ENCODE measurements at regions not wholly inside any gene's neighbourhood (a gene's known extent, or its start where the extent isn't known, plus 50 kb on each side); places are given as distances from the start of the nearest gene placed in this dataset.

GRCh38 chr2:65730186-65730585 lies 297.8 kb upstream of the SPRED2 start:
- H3K4me1 Mint-ChIP-seq: no peaks in the 10 kb centered on the region
- H3K9me3 Mint-ChIP-seq: peaks cover 0 to 2% (median 0%) of the 10 kb centered on the region in 6 donors
- no peaks in the 10 kb centered on the region for H3K36me3 Mint-ChIP-seq
- H3K4me3 Mint-ChIP-seq: no peak overlapping the region
- H3K27ac Mint-ChIP-seq: no peak overlapping the region
- peaks cover 0 to 5% (median 0%) of the 10 kb centered on the region in 3 donors for H3K27me3 Mint-ChIP-seq (ENCODE audit: low read depth in 3 of 3)
- no peak for DNase-seq

DNA sequence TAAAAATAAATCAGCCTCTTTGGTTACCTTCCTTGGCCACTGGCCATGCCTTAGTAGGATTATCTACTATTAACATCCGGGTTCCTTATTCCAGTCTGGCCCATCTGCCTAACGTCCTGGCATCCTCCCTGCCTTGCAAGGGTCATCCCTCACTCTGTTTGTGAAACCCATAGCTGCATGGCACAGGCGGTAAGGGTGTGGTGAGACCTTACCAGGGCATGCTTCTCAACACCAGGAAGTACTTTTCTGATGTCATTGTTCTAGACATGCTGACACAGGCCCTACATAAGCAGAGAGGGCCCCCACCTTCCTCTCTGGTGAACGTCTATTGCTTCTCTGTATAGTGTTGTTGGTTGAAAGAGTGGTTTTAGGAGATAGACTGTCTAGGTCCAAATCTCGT lies 296.8 kb upstream of the SPRED2 start:
- Mint-ChIP-seq H3K9me3 (peaks cover 0 to 2% (median 0%) of the 10 kb centered on the region in 6 donors), H3K4me3 (no peak overlapping the region), H3K4me1 (no peaks in the 10 kb centered on the region)

DNA sequence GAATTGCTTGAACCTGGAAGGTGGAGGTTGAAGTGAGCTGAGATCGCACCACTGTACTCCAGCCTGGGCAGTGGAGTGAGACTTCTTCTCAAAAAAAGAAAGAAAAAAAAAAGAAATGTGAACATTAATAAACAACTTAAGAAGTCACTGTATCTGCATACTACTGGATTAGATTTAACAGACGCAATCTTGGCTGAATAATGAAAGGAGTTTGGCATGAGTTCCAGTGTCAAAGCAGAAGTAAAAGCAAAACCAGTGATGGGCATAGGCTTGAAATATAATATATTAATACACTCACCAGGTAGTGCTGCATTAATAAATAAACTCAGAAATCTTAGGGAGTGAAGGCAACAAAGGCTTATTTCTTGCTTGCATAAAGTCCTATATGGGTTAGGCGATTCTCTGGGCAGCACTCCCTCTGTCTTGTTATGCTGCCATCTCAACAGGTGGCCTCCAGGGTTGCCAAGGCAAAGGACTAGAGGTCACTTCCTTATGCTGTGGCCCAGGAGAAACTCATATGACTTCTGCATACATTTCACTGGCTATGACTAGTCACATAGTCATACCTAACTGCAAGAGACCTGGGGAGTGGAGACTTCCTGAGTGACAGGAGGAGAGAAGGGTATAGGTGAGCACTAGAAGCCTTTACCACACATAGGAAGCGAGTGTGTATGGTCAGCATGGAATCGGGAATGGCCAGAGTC lies 296.2 kb upstream of the SPRED2 start:
- Mint-ChIP-seq H3K27me3 (ENCODE audit: low read depth in 3 of 3) (peaks cover 0 to 5% (median 2%) of the 10 kb centered on the region in 3 donors), H3K4me3 (no peak overlapping the region), H3K4me1 (no peaks in the 10 kb centered on the region), H3K27ac (no peak overlapping the region), H3K9me3 (peaks cover 0 to 2% (median 0%) of the 10 kb centered on the region in 6 donors), H3K36me3 (no peaks in the 10 kb centered on the region)
- DNase-seq: no peak

More for the DNA sequence above, 296.8 kb upstream of the SPRED2 start:
- Mint-ChIP-seq H3K27me3 (ENCODE audit: low read depth in 3 of 3) (peaks cover 0 to 5% (median 2%) of the 10 kb centered on the region in 3 donors), H3K27ac (no peak overlapping the region), H3K36me3 (no peaks in the 10 kb centered on the region)
- DNase-seq: no peak

DNA sequence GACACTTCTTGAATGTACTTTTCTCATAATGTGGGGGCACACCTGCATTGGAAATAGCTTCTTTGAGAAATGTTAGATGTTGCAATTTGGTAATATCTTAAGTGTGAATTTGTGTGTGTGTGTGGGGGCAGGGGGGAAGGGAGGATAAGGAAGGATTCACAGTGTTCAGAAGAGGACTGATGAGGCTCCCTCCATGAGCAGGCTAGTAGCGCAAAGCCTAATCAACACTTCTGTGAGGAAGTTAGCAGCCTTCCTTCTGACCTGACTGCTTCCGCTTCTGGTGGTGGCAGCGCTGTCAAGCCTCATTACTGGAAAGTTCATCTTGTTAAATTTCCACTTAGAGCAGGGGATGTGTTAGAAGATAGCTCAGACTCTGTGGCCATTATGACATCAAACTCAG lies 295.4 kb upstream of the SPRED2 start:
- peaks cover 0 to 3% (median 0%) of the 10 kb centered on the region in 6 donors for H3K9me3 Mint-ChIP-seq
- no peak for DNase-seq
- peaks cover 0 to 8% (median 2%) of the 10 kb centered on the region in 3 donors for H3K27me3 Mint-ChIP-seq (ENCODE audit: low read depth in 3 of 3)
- H3K36me3 Mint-ChIP-seq: no peaks in the 10 kb centered on the region
- H3K4me3 Mint-ChIP-seq: no peak overlapping the region
- no peak overlapping the region for H3K27ac Mint-ChIP-seq
- H3K4me1 Mint-ChIP-seq: no peaks in the 10 kb centered on the region

DNA sequence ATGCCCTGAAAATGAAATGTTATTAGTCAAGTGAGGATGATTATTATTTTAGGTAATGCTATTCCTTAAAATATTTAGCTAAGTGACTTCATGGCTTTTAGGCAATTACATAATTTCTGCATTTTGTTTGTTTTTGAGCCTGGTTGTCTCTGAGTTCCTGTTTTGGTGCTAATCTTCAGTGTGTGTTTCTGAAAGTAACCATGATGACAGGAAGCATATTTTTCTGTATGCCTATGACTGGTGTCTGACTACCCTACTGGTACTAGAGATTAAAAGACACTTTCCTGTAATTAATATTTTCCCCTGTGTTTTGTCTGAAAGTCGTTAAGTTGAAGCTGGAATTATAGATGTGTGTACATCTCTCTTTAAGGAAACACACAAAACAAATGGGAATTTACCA lies 295.0 kb upstream of the SPRED2 start:
- Mint-ChIP-seq H3K27me3 (ENCODE audit: low read depth in 3 of 3) (peaks cover 0 to 8% (median 2%) of the 10 kb centered on the region in 3 donors), H3K9me3 (peaks cover 0 to 5% (median 0%) of the 10 kb centered on the region in 6 donors), H3K36me3 (no peaks in the 10 kb centered on the region), H3K4me1 (no peaks in the 10 kb centered on the region), H3K4me3 (no peak overlapping the region), H3K27ac (no peak overlapping the region)
- DNase-seq: no peak

GRCh38 chr2:65724752-65725151 lies 292.4 kb upstream of the SPRED2 start:
- Mint-ChIP-seq H3K4me1 (no peaks in the 10 kb centered on the region), H3K27me3 (ENCODE audit: low read depth in 3 of 3) (peaks cover 2 to 7% (median 2%) of the 10 kb centered on the region in 3 donors), H3K9me3 (peaks cover 0 to 5% (median 0%) of the 10 kb centered on the region in 6 donors), H3K4me3 (no peak overlapping the region), H3K27ac (no peak overlapping the region), H3K36me3 (no peaks in the 10 kb centered on the region)
- DNase-seq: no peak

- Mint-ChIP-seq H3K27ac (no peak overlapping the region), H3K4me1 (no peaks in the 10 kb centered on the region), H3K27me3 (ENCODE audit: low read depth in 3 of 3) (peaks cover 2 to 7% (median 2%) of the 10 kb centered on the region in 3 donors), H3K9me3 (peaks cover 0 to 5% (median 0%) of the 10 kb centered on the region in 6 donors), H3K36me3 (no peaks in the 10 kb centered on the region), H3K4me3 (no peak overlapping the region)
- no peak for DNase-seq
Measured at GRCh38 chr2:65724336-65724735, 291.9 kb upstream of the SPRED2 start.

- H3K4me1 Mint-ChIP-seq: no peaks in the 10 kb centered on the region
- peaks cover 2 to 7% (median 5%) of the 10 kb centered on the region in 3 donors for H3K27me3 Mint-ChIP-seq (ENCODE audit: low read depth in 3 of 3)
- H3K9me3 Mint-ChIP-seq: peaks cover 0 to 5% (median 0%) of the 10 kb centered on the region in 6 donors
- H3K36me3 Mint-ChIP-seq: no peaks in the 10 kb centered on the region
- H3K4me3 Mint-ChIP-seq: no peak overlapping the region
- no peak for DNase-seq
- no peak overlapping the region for H3K27ac Mint-ChIP-seq
Measured at GRCh38 chr2:65722028-65722778, 289.8 kb upstream of the SPRED2 start.

DNA sequence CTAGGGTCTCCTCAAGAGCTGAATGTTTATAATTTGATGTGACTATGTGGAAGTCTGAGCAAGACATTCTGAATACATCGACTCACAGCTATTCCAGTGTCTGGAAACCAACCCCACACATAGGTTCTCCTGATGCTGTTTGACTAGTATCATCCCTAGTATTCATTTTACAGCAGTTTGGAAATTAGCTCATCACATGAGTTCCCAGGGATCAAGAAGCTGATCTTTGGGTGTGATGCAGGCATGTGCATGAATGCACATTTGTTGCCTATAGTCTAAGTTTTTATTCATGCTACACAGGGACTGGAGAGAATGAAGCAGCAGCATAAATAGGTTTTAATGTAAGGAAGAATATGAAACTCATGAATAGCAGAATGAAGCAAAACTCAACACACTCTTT lies 284.3 kb upstream of the SPRED2 start:
- Mint-ChIP-seq H3K27ac (no peak overlapping the region), H3K27me3 (ENCODE audit: low read depth in 3 of 3) (peaks cover 0 to 6% (median 4%) of the 10 kb centered on the region in 3 donors), H3K4me3 (no peak overlapping the region), H3K9me3 (no peaks in the 10 kb centered on the region), H3K36me3 (no peaks in the 10 kb centered on the region), H3K4me1 (no peaks in the 10 kb centered on the region)
- no peak for DNase-seq

DNA sequence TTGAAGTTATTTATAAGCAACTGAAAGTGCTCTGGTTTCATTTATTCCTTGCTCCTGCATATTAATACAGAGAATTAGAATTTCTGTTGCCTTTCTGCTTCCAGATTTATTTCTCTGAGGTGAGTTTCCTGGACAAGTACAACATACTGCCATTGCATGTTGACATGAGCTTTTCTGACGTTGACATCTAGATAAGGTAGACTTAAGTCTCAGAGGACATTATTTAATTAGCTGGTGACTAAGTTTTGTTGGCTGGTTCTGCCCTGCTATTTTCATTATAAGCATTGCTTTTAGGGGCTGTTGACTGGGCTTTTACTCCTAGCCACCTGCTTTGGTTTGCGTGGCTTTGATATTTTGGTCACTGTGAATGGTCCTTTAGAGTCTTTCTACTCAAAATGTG lies 282.9 kb upstream of the SPRED2 start:
- DNase-seq: no peak
- Mint-ChIP-seq H3K36me3 (no peaks in the 10 kb centered on the region), H3K9me3 (no peaks in the 10 kb centered on the region), H3K4me1 (no peaks in the 10 kb centered on the region), H3K27ac (no peak overlapping the region), H3K4me3 (no peak overlapping the region), H3K27me3 (ENCODE audit: low read depth in 3 of 3) (peaks cover 0 to 6% (median 2%) of the 10 kb centered on the region in 3 donors)

- no peaks in the 10 kb centered on the region for H3K36me3 Mint-ChIP-seq
- peaks cover 0 to 6% (median 2%) of the 10 kb centered on the region in 3 donors for H3K27me3 Mint-ChIP-seq (ENCODE audit: low read depth in 3 of 3)
- H3K4me1 Mint-ChIP-seq: no peaks in the 10 kb centered on the region
- no peak overlapping the region for H3K4me3 Mint-ChIP-seq
- H3K9me3 Mint-ChIP-seq: no peaks in the 10 kb centered on the region
- H3K27ac Mint-ChIP-seq: no peak overlapping the region
- no peak for DNase-seq
Measured at GRCh38 chr2:65714866-65715265, 282.5 kb upstream of the SPRED2 start.

- Mint-ChIP-seq H3K9me3 (peaks cover 0 to 2% (median 0%) of the 10 kb centered on the region in 6 donors), H3K4me1 (no peaks in the 10 kb centered on the region), H3K4me3 (no peak overlapping the region), H3K36me3 (no peaks in the 10 kb centered on the region), H3K27me3 (ENCODE audit: low read depth in 3 of 3) (peaks cover 3 to 7% (median 3%) of the 10 kb centered on the region in 3 donors), H3K27ac (no peak overlapping the region)
- DNase-seq: no peak
Measured at GRCh38 chr2:65711863-65712262, 279.5 kb upstream of the SPRED2 start.

DNA sequence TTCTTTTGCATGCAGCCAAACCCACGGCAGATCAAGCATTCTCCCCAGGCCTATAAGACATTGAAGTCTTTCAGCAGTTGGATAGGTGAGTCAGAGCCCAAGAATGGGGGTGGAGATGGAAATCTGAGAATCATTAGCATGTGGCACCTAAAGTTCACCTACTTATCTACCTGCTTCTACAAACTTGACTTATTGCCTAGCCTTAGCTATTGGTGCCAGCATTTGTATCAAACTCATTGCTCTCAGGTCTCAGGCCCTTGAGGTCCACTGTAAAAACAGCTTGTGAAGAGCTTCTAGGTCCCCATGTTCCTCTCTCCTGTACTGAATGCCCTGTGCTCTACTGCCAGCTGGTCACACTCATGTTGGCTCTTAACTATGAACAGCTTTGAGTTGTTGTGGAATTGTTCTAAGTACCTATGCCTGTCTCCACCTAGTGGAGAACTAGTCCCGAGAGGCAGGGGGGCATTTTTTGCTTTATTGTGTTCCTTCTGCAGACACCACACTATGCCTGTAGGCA lies 278.4 kb upstream of the SPRED2 start:
- H3K9me3 Mint-ChIP-seq: peaks cover 0 to 3% (median 0%) of the 10 kb centered on the region in 6 donors
- no peaks in the 10 kb centered on the region for H3K4me1 Mint-ChIP-seq
- H3K36me3 Mint-ChIP-seq: no peaks in the 10 kb centered on the region
- H3K4me3 Mint-ChIP-seq: no peak overlapping the region
- no peak overlapping the region for H3K27ac Mint-ChIP-seq
- H3K27me3 Mint-ChIP-seq (ENCODE audit: low read depth in 3 of 3): peaks cover 3 to 7% (median 5%) of the 10 kb centered on the region in 3 donors
- DNase-seq: no peak

GRCh38 chr2:65710356-65710755 lies 278.0 kb upstream of the SPRED2 start:
- Mint-ChIP-seq H3K27ac (no peak overlapping the region), H3K9me3 (peaks cover 0 to 3% (median 0%) of the 10 kb centered on the region in 6 donors), H3K36me3 (no peaks in the 10 kb centered on the region), H3K27me3 (ENCODE audit: low read depth in 3 of 3) (peaks cover 3 to 7% (median 5%) of the 10 kb centered on the region in 3 donors), H3K4me1 (no peaks in the 10 kb centered on the region), H3K4me3 (no peak overlapping the region)
- no peak for DNase-seq
